Erythroblast (primary cell): ENCODE measurements at regions not wholly inside any gene's neighbourhood (a gene's known extent, or its start where the extent isn't known, plus 50 kb on each side); places are given as distances from the start of the nearest gene placed in this dataset.

Experiments
- GATA1 ChIP-seq: IDR thresholded peaks from 2 replicates; pipeline ENCODE4 v1.6.1; 2011; ENCODE audit warnings: low read depth, mild to moderate bottlenecking, control low read depth, low read length, moderate library complexity
- POLR2A ChIP-seq: IDR thresholded peaks from 2 replicates; pipeline ENCODE4 v1.6.1; 2011; ENCODE audit warnings: mild to moderate bottlenecking, low read length

- TF ChIP-seq POLR2A (no peak), GATA1 (no peak)
Observed at GRCh38 chr3:193039058-193039457, 121.4 kb upstream of the MB21D2 start.
